Motor neuron (in vitro differentiated cells): ENCODE measurements at regions not wholly inside any gene's neighbourhood (a gene's known extent, or its start where the extent isn't known, plus 50 kb on each side); places are given as distances from the start of the nearest gene placed in this dataset.
A peak's percentile ranks its signal among the peaks of the same experiment; 100 is the strongest.

Experiments
- ATAC-seq, 8 experiments: fragments of 200-7000 bp; cut with Tn5 transposase; replicated peaks in 6 of 8; 2 replicates each; pipeline ENCODE4 v1.8.0; 2021; ENCODE audit warnings: mild to moderate bottlenecking in 8 of 8, moderate library complexity in 8 of 8
- H3K27ac ChIP-seq, 2 donors: fragments of 250-450 bp; sonication (Bioruptor Pico); 2 replicates each; pipeline ENCODE4 v1.9.0; 2021; ENCODE audit warnings: antibody characterized with exemption in 2 of 2, mild to moderate bottlenecking in 2 of 2, moderate library complexity in 1 of 2
- H3K4me1 ChIP-seq, 2 donors: fragments of 250-450 bp; sonication (Bioruptor Pico); replicated peaks in 1 of 2; 2 replicates each; pipeline ENCODE4 v1.6.1; 2021; ENCODE audit warnings: antibody characterized with exemption in 2 of 2, mild to moderate bottlenecking in 2 of 2, moderate library complexity in 1 of 2
- H3K4me3 ChIP-seq, 5 donors: fragments of 250-450 bp; sonication (Bioruptor Pico); 2 replicates each; pipeline ENCODE4 v1.9.0; 2021; ENCODE audit warnings: antibody characterized with exemption in 5 of 5, mild to moderate bottlenecking in 5 of 5, moderate library complexity in 4 of 5
- WGBS, 10 experiments: fragments of 450-650 bp; shearing (Covaris generic); methylation state at CpG; one replicate each; pipeline ENCODE4 v1.0.0; 2022; 5-methylcytosine and 5-hydroxymethylcytosine counted together
- in situ Hi-C, 9 experiments: fragments of 400-800 bp; cut with MboI; loops; one replicate each; pipeline ENCODE4 v1.15.0; 2021; ENCODE audit warnings: low sequenced_read_pairs in 9 of 9, low pct_unique_long_range_greater_than_20kb in 2 of 9; ENCODE audit not compliant: unreplicated experiment in 9 of 9

DNA sequence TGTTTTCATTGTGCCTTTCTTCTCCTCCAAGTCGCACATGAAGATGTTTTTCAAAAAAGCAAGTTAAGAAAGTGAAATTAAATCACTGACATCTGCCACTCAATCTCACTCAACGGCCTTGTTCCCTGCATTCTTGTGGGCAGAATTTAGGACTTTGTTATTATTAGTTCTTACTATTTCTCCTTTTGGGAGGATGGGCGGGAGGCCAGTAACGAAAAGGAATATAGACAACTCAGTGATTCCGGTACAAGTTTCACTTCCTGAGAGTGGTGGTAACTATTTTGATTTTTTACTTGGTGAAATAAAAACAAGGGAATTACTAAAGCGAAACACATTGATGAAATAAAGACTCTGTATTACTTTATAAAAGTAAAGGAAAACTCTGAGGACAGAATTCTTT is 231.9 kb upstream of the HABP2 start:
- H3K27ac ChIP-seq, result no peak overlapping the region
- 49 to 100% (median 81%) methylated on average over 2 to 6 of the region's 6 CpGs for WGBS, 10 experiments
- no peak for ATAC-seq
- peaks cover 0 to 1% of the 10 kb centered on the region in 2 donors for H3K4me1 ChIP-seq
- H3K4me3 ChIP-seq, result no peak overlapping the region
- in situ Hi-C loops, result no loop called here

DNA sequence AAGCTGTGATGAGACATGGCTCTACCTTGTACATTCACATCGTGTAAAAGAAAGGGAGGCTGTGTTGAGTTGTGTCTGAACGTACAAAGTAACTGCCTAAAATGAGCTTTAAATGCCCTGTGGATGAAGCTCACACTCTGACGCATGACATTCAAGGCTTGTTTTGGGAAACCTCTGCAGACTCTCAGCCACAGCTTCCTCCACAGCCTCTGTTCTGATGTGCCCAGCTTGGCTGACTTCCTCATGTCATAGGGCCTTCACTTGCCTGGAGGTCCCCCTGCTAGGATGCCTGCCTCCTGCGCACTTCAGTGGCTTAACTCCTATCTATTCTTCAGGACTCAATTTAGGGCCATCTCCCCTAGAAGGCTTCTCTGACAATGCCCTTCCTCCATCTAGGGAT is 230.0 kb upstream of the HABP2 start:
- peaks cover 11 to 18% of the 10 kb centered on the region in 2 donors for H3K4me1 ChIP-seq
- no peak overlapping the region for H3K4me3 ChIP-seq
- no peak for ATAC-seq
- 80 to 100% (median 93%) methylated on average over 1 to 4 of the region's 4 CpGs; no CpG with 5 or more reads in 2 of the 10 experiments for WGBS, 10 experiments
- no peak overlapping the region for H3K27ac ChIP-seq
- in situ Hi-C loops, result no loop called here

DNA sequence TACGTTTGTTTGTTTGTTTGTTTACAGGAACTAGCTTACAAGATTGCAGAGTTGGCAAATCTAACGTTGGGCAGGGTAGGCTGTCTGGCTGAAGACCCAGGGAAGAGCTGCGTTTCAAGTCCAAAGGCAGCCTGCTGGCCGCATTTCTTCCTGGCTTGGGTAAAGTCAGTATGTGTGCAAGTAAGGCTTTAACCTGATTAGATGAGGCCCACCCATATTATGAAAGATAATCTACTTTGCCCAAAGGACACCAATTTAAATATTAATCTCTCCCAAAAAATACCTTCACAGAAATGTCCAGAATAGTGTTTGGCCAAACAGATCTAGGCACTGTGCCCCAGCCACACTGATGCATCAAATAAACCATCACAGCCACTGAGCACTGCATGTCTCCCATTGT is 228.9 kb upstream of the HABP2 start:
- Histone ChIP-seq H3K4me3 (no peak overlapping the region), H3K27ac (no peak overlapping the region), H3K4me1 (peaks cover 11 to 20% of the 10 kb centered on the region in 2 donors)
- in situ Hi-C loops, result no loop called here
- ATAC-seq, result no peak
- 95 to 100% (median 100%) methylated on average over 1 to 4 of the region's 4 CpGs; no CpG with 5 or more reads in 2 of the 10 experiments for WGBS, 10 experiments

DNA sequence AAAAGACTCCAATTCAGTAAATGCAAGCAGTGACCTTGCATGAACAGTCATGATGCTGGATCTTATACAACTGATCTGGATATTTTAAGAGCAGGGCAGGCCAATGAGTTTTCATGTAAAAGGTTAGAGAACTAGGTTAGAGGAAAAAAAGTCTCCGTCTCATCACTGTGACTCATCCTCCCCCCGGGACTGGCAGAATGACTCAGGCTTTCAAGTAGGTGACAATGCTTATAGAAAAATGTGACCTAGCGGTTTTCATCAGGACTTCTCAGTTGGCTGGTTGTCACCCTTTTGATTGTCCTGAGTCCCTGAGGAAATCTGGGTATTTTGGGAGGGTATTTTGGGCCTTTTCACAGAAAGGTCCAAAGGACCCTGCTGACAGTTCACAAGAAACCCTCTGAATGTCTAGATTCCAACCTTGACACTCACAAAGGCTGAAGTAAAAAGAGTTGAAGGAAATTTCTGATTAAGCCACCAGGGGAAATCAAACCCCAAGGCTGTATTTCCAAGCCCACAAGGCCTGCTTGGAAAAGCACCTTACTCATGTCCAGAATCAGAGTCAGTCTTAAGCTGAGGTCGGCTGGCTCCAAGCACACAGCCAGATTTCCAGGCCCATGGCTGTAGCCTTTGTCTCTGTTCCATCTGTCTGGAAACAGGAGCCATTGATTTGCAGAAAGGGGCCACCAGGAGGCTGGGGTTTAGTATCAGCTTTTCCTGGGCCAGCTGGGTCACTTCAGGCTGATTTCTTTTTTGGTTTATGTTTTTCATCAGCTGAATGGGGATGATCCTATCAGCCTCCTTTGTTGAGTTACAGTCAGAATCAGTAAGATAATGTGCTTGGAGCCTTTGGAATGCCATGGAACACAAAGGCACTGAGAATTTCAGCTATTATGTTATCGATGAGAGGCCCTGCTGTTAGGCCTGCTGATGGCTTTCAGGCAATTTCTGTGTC is 226.4 kb upstream of the HABP2 start:
- no peak overlapping the region for H3K4me3 ChIP-seq
- in situ Hi-C loops, result no loop called here
- WGBS, 10 experiments, result 0 to 100% (median 32%) methylated on average over 1 to 4 of the region's 5 CpGs; no CpG with 5 or more reads in 2 of the 10 experiments
- ATAC-seq, result peak in 7 of 8 experiments; percentile 88 to 93 (median 89)
- H3K27ac ChIP-seq, result peak overlapping the region; percentile 17 to 67
- H3K4me1 ChIP-seq, result peaks cover 11 to 20% of the 10 kb centered on the region in 2 donors

DNA sequence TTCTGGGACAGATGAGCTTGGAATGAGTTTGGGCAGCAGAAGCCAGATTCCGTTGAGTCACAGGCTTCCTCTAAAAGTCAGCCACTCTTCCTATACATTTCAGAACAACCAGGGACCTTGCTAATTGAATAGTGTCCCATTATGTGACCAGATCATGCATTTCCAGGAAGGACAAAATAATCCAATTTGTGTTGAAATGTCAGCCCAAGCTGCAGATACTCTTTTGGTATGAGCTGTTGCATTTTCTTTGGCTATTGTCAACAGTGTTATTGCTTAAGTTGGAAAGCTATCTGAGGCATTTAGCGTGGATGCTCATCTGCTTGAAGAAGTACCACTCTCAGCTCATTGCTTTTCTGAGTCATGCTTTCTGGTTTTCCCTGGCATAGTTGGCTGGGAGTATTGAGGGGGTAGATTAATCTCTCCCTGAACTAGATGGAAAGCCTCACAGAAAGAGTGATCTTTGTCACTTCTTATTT is 223.7 kb upstream of the HABP2 start:
- ATAC-seq, result no peak

DNA sequence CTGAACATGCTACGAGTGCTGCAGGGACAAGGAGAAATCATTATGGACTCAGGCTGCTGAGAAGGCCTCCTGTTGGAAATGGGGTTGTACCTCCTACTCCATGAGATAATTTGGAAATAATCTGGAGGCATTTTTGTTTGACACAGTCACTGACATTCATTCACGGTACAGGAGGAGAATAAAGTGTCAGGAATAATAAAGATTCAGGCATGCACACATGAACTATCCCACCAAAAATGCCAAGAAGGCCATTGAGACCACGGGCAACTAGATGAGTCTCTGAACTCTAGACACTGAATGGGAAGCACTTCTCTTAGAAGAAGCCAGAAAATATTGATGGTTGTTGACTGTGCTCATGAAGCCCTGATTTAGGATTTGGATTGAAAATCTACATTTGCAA is 220.9 kb upstream of the HABP2 start:
- WGBS, 10 experiments, result 0 to 100% (median 75%) methylated on average over 1 to 3 of the region's 3 CpGs; no CpG with 5 or more reads in 2 of the 10 experiments
- H3K4me1 ChIP-seq, result peaks cover 3 to 9% of the 10 kb centered on the region in 2 donors
- ATAC-seq, result no peak
- H3K27ac ChIP-seq, result no peak overlapping the region
- in situ Hi-C loops, result no loop called here
- no peak overlapping the region for H3K4me3 ChIP-seq

More for the DNA sequence above, 223.7 kb upstream of the HABP2 start:
- in situ Hi-C loops, result no loop called here
- Histone ChIP-seq H3K27ac (no peak overlapping the region), H3K4me3 (no peak overlapping the region), H3K4me1 (peaks cover 11 to 20% of the 10 kb centered on the region in 2 donors)
- WGBS, 10 experiments, result 32 to 100% (median 78%) methylated on average over 1 to 2 of the region's 2 CpGs

DNA sequence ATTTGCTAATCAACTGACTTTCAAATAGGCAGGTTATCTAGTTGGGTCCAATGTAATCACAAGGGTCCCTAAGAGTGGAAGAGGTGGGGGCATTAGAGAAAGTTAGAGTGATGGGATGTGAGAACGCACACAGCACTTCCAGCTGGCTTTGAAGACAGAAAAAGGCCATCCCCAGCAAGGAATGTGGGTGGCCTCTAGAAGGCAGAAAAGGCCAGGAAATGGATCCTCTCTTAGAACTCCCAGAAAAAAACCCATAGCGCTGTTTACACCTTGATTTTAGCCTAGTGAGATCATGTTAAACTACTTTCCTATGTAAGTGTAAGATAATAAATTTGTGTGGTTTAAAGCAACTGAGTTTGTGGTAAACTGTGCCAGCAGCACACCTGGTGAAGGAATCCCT is 219.5 kb upstream of the HABP2 start:
- no peak overlapping the region for H3K27ac ChIP-seq
- in situ Hi-C loops, result no loop called here
- H3K4me1 ChIP-seq, result no peaks in the 10 kb centered on the region
- WGBS, 10 experiments, result 80 to 100% (median 100%) methylated on average over 1 to 2 of the region's 2 CpGs; no CpG with 5 or more reads in 3 of the 10 experiments
- no peak for ATAC-seq
- H3K4me3 ChIP-seq, result no peak overlapping the region

DNA sequence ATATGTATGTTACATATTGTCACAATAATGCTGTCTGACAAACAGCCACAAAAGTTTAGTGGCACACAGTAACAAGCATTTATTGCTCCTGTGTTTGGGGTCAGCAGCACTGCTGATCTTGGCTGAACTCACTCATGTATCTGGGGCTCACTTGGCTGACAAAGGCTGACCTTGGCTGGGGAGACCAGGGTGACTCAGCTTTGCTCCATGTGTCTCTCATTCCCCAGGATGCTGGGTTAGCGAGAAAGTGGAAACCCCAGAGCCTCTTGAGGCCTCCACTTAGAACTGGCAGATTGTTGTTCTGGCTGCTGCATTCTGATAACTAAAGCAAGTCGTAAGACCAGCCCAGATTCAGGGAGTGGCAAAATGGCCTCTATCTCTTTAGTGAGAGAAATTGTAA is 217.3 kb upstream of the HABP2 start:
- in situ Hi-C loops, result no loop called here
- H3K4me1 ChIP-seq, result no peaks in the 10 kb centered on the region
- H3K4me3 ChIP-seq, result no peak overlapping the region
- no peak overlapping the region for H3K27ac ChIP-seq
- WGBS, 10 experiments, result 14 to 100% (median 100%) methylated on average over 1 to 2 of the region's 2 CpGs; no CpG with 5 or more reads in 3 of the 10 experiments
- ATAC-seq, result no peak

DNA sequence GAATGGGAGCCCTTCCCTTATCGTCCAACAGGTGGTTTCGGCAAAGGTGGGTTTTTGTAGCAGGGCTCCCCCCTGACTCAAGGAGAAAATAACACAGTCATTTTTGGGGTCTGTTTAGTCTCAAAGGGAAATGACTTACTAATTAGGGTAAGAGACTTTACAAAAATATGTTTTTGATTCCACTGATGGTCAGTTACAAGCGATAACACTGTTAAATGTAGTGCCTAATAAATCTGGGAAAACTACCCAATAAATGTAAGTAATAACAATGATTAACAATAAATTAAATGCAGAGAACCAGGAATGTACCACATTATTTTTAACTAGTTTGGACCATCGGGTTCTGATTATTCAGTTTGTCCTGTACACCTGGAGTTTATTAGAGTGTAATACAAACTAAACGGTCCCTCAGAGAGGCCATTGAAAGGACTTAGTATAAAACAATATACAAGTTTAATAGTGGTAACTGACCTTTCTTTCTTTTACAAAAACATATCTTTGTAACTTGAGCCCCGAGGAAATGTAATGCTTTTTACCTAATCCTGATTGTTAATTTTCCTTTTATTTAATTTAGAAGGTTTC is 216.2 kb upstream of the HABP2 start:
- 37 to 100% (median 86%) methylated on average over 1 to 6 of the region's 6 CpGs for WGBS, 10 experiments
- in situ Hi-C loops, result no loop called here

DNA sequence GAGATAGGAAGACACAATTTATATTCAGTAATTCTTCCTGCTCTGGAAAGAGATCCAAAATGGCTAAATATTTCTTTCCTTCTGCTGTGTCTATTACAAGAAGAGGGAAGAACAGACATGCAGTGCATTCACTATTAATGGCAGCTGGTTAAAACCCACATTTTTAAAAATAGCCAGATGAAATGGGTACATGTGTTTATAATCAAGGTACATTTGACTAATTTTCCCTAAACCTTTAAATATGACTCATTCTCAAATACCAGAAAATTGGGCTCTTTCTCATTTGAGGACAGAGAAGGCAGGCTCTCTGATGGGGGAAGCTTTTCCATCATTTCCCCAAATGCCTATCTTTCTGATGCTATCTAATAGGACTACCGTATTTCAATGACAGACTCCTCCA is 215.7 kb upstream of the HABP2 start:
- no peaks in the 10 kb centered on the region for H3K4me1 ChIP-seq
- peak in 1 of 8 experiments; percentile 32 for ATAC-seq
- WGBS, 10 experiments, result 55 to 100% (median 79%) methylated on average over 1 of the region's 1 CpG; no CpG with 5 or more reads in 4 of the 10 experiments
- no peak overlapping the region for H3K4me3 ChIP-seq
- in situ Hi-C loops, result no loop called here
- no peak overlapping the region for H3K27ac ChIP-seq

More for the DNA sequence above, 216.2 kb upstream of the HABP2 start:
- Histone ChIP-seq H3K4me1 (no peaks in the 10 kb centered on the region), H3K4me3 (no peak overlapping the region), H3K27ac (no peak overlapping the region)
- ATAC-seq, result no peak

DNA sequence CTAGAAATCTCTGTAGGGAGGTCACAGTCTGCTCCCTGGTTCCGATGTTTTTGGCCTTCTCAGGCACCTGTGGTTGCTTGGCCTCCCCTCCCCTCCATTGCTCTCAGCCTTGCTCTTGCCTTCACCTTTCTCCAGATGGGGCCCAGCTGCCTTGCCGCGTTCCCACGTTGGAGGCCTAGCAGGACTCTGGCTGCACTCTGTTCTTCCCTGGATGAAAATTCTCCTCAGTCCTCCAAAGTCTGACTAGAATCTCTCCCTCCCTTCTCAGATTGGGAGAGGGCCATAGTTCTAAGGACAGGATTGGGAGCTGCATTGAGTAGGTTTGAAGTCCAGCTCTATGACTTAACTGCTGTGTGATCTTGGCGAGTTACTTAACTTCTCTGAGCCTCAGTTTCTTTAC is 213.7 kb upstream of the HABP2 start:
- ATAC-seq, result no peak
- H3K4me3 ChIP-seq, result no peak overlapping the region

DNA sequence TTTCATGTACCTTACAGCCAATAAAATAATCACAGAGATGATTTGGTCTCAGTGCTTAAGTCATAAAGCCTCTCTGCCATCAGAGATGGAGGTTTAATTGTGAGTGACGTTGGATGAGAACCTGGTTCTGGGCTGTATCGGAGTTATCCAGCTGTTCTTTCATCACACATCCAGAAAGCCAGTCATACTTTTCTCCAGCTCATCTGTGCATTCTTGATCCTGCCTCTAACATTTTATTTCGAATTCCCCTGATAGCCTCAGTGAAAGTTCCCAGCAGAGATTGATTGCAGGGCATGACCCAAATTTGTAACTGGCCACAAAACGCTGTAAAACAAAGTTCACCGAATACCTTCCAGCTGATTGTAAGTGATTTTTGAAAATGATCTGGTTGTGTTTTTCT is 212.6 kb upstream of the HABP2 start:
- no peaks in the 10 kb centered on the region for H3K4me1 ChIP-seq
- 20 to 100% (median 75%) methylated on average over 1 to 5 of the region's 5 CpGs for WGBS, 10 experiments
- no peak overlapping the region for H3K27ac ChIP-seq
- in situ Hi-C loops, result no loop called here
- H3K4me3 ChIP-seq, result no peak overlapping the region
- ATAC-seq, result no peak

More for the DNA sequence above, 213.7 kb upstream of the HABP2 start:
- WGBS, 10 experiments, result 50 to 100% (median 83%) methylated on average over 1 to 4 of the region's 5 CpGs; no CpG with 5 or more reads in 3 of the 10 experiments
- Histone ChIP-seq H3K4me1 (no peaks in the 10 kb centered on the region), H3K27ac (no peak overlapping the region)
- in situ Hi-C loops, result no loop called here

DNA sequence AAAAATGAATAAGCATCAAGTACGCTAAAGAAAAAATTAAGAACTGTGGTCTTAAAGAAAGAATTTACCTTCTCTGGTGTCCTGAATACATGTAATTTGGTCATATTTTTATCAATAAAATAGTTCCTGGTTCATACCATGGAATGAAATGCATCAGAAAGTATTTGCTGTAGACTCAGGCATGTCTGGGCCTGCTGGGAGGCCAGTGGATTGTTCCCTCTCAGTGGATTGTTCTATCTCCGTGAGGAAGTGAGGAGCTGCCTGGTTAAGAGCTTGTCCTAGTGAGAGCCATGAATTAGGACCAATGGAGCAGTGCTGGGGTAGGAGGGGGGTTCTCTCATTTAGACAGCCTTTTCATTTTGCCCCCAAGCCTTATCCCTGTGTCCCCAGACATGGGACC is 211.7 kb upstream of the HABP2 start:
- Histone ChIP-seq H3K4me1 (peaks cover 0 to 2% of the 10 kb centered on the region in 2 donors), H3K27ac (no peak overlapping the region), H3K4me3 (no peak overlapping the region)
- in situ Hi-C loops, result no loop called here
- no peak for ATAC-seq
- WGBS, 10 experiments, result 85 to 100% (median 97%) methylated on average over 1 to 2 of the region's 2 CpGs; no CpG with 5 or more reads in 2 of the 10 experiments
